ENCODE measurements at regions not wholly inside any gene's neighbourhood (a gene's known extent, or its start where the extent isn't known, plus 50 kb on each side); places are given as distances from the start of the nearest gene placed in this dataset.

DNA sequence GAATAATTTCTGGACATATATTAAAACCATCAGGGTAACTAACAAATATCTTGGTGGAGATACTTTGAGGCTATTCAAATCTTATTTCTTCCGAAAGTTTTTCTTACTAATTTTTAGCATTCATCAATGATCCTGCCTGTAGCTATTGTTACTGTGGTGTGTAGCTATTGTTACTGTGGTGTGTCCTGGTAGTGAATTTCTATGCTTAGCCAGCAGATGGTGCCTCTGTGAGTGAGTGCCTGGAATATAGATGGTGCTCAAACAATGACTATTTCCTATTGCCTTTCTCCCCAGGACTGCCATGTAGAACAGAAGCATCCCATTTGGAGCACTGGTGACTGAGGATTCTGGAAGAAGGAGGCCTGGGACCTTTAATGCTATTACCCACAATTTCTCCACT is 245.7 kb downstream of the CCSER2 start:
- ChIA-PET POLR2A (ENCODE audit: unreplicated experiment) (no interaction called here), CTCF (no interaction called here)
- DNase-seq = no peak
- no peak overlapping the region for H2BK120ac ChIP-seq (ENCODE audit: low read depth, low read length)
- no peak overlapping the region for H3K4me3 ChIP-seq (ENCODE audit: insufficient read depth, low read depth, low read length)
- H2BK5ac ChIP-seq (ENCODE audit: low read depth, low read length, poor library complexity, severe bottlenecking) = no peak overlapping the region
- no peaks in the 10 kb centered on the region for H3K36me3 ChIP-seq (ENCODE audit: control insufficient read depth, insufficient read depth, low read length)
- no CpG with 5 or more reads among the region's 1 CpG for WGBS, 2 experiments (ENCODE audit: extremely low coverage in 2 of 2, insufficient read length in 1 of 2)
- no peak overlapping the region for H2AFZ ChIP-seq (replicated peaks; ENCODE audit: low read length, poor library complexity)
- no peak overlapping the region for H3K27ac ChIP-seq (ENCODE audit: insufficient read depth, low read length)
- intact Hi-C loops (cut with micrococcal nuclease) (no loop called here), in situ Hi-C loops (cut with MboI; ENCODE audit: low sequenced_read_pairs) (no loop called here), dilution Hi-C loops (cut with HindIII; ENCODE audit: low sequenced_read_pairs, unreplicated experiment) (no loop called here)
- no peak overlapping the region for H3K4ac ChIP-seq (ENCODE audit: low read depth, low read length)
- H4K8ac ChIP-seq (ENCODE audit: low read depth in 2 of 2, low read length in 2 of 2) = no peak overlapping the region
- no peak overlapping the region for H2AK9ac ChIP-seq (replicated peaks; ENCODE audit: low read depth, low read length, poor library complexity)
- no peaks in the 10 kb centered on the region for H3K27me3 ChIP-seq (ENCODE audit: control insufficient read depth, insufficient read depth, low read length)
- ATAC-seq (ENCODE audit: low read depth) = no peak
- H3K18ac ChIP-seq (ENCODE audit: low read depth, low read length) = no peak overlapping the region
- no TSS peak for BruUV-seq (replicated peaks)
- no peak overlapping the region for H2BK15ac ChIP-seq (ENCODE audit: low read depth, low read length)
- no peaks in the 10 kb centered on the region for H3K9me3 ChIP-seq (ENCODE audit: control insufficient read depth, insufficient read depth, low read length)
- H3K9me1 ChIP-seq (ENCODE audit: insufficient read depth, low read length) = no peaks in the 10 kb centered on the region
- H2BK20ac ChIP-seq (ENCODE audit: low read depth, low read length) = no peak overlapping the region
- H2AK5ac ChIP-seq (ENCODE audit: low read depth, low read length) = no peak overlapping the region
- H3K4me2 ChIP-seq (ENCODE audit: low read depth, low read length) = no peak overlapping the region
- TF ChIP-seq, protein P1, sequence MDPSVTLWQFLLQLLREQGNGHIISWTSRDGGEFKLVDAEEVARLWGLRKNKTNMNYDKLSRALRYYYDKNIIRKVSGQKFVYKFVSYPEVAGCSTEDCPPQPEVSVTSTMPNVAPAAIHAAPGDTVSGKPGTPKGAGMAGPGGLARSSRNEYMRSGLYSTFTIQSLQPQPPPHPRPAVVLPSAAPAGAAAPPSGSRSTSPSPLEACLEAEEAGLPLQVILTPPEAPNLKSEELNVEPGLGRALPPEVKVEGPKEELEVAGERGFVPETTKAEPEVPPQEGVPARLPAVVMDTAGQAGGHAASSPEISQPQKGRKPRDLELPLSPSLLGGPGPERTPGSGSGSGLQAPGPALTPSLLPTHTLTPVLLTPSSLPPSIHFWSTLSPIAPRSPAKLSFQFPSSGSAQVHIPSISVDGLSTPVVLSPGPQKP (IDR thresholded peaks at IDR 0.05; ENCODE audit: borderline replicate concordance, low read depth, low read length) = no peak
- no peak for TF ChIP-seq POLR2A (IDR thresholded peaks at IDR 0.05; ENCODE audit: low read depth, low read length)
- TF ChIP-seq, protein P2, sequence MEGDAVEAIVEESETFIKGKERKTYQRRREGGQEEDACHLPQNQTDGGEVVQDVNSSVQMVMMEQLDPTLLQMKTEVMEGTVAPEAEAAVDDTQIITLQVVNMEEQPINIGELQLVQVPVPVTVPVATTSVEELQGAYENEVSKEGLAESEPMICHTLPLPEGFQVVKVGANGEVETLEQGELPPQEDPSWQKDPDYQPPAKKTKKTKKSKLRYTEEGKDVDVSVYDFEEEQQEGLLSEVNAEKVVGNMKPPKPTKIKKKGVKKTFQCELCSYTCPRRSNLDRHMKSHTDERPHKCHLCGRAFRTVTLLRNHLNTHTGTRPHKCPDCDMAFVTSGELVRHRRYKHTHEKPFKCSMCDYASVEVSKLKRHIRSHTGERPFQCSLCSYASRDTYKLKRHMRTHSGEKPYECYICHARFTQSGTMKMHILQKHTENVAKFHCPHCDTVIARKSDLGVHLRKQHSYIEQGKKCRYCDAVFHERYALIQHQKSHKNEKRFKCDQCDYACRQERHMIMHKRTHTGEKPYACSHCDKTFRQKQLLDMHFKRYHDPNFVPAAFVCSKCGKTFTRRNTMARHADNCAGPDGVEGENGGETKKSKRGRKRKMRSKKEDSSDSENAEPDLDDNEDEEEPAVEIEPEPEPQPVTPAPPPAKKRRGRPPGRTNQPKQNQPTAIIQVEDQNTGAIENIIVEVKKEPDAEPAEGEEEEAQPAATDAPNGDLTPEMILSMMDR (conservative IDR thresholded peaks at IDR 0.05; ENCODE audit: low read depth, low read length) = no peak; the same call in 1 of the 2 replicates
- TF ChIP-seq MAZ (IDR thresholded peaks at IDR 0.05; ENCODE audit: borderline replicate concordance, low read depth, low read length) = no peak
- no peak for TF ChIP-seq SMC3 (IDR thresholded peaks at IDR 0.05; ENCODE audit: low read depth, low read length)
- no peak for TF ChIP-seq FOS (IDR thresholded peaks at IDR 0.05; ENCODE audit: low read depth, low read length)
- no peak for TF ChIP-seq BHLHE40 (IDR thresholded peaks at IDR 0.05; ENCODE audit: low read depth, low read length)
- no peak for TF ChIP-seq NFE2L2 (IDR thresholded peaks at IDR 0.05; ENCODE audit: low read depth, low read length)
- TF ChIP-seq RFX5 (IDR thresholded peaks at IDR 0.05; ENCODE audit: low read depth, low read length) = no peak
- no peak for TF ChIP-seq MXI1 (IDR thresholded peaks at IDR 0.05; ENCODE audit: borderline replicate concordance, low read depth, low read length)
- TF ChIP-seq MAFK (IDR thresholded peaks at IDR 0.05; ENCODE audit: low read depth, low read length) = no peak
- TF ChIP-seq CEBPB (IDR thresholded peaks at IDR 0.05; ENCODE audit: low read depth, low read length) = no peak
- TF ChIP-seq, protein P3, sequence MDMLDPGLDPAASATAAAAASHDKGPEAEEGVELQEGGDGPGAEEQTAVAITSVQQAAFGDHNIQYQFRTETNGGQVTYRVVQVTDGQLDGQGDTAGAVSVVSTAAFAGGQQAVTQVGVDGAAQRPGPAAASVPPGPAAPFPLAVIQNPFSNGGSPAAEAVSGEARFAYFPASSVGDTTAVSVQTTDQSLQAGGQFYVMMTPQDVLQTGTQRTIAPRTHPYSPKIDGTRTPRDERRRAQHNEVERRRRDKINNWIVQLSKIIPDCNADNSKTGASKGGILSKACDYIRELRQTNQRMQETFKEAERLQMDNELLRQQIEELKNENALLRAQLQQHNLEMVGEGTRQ (IDR thresholded peaks at IDR 0.05; ENCODE audit: low read depth, low read length) = no peak
- TF ChIP-seq CHD1 (IDR thresholded peaks at IDR 0.05; ENCODE audit: low read depth, low read length) = no peak
- no peak for TF ChIP-seq RCOR1 (IDR thresholded peaks at IDR 0.05; ENCODE audit: insufficient replicate concordance, low read length)
- no peak for TF ChIP-seq RAD21 (IDR thresholded peaks at IDR 0.05; ENCODE audit: low read length)
- H4K20me1 ChIP-seq (ENCODE audit: insufficient read depth, low read length) = no peaks in the 10 kb centered on the region
- no peak overlapping the region for H4K91ac ChIP-seq (ENCODE audit: insufficient read depth, low read depth, low read length)
- H3K79me1 ChIP-seq (ENCODE audit: low read depth in 1 of 2, low read length in 2 of 2) = no peaks in the 10 kb centered on the region
- H3K14ac ChIP-seq (replicated peaks; ENCODE audit: low read depth, low read length) = no peak overlapping the region
- H3K56ac ChIP-seq (ENCODE audit: extremely low read depth, insufficient read depth, low read length) = no peak overlapping the region
- H3K23ac ChIP-seq (ENCODE audit: low read depth, low read length) = no peak overlapping the region
- no peaks in the 10 kb centered on the region for H3K4me1 ChIP-seq (ENCODE audit: control insufficient read depth, insufficient read depth, low read length)
- no peak overlapping the region for H3K9ac ChIP-seq (ENCODE audit: low read depth, low read length)
- no peak overlapping the region for H4K5ac ChIP-seq (ENCODE audit: low read depth, low read length)
